Adipocyte (in vitro differentiated cells): ENCODE measurements at regions not wholly inside any gene's neighbourhood (a gene's known extent, or its start where the extent isn't known, plus 50 kb on each side); places are given as distances from the start of the nearest gene placed in this dataset.

Experiments
- DNase-seq: peaks from one replicate; pipeline ENCODE4 v3.0.0-alpha.2; 2015; ENCODE audit warnings: low read depth
- H3K27me3 ChIP-seq: replicated peaks from 2 replicates; pipeline ENCODE4 v1.7.0; 2013; ENCODE audit warnings: mild to moderate bottlenecking, low read length, moderate library complexity; ENCODE audit not compliant: control insufficient read depth, insufficient read depth
- H3K36me3 ChIP-seq: 2 replicates; pipeline ENCODE4 v1.7.0; 2013; ENCODE audit warnings: low read length, mild to moderate bottlenecking, moderate library complexity; ENCODE audit not compliant: control insufficient read depth, insufficient read depth, severe bottlenecking
- H3K4me1 ChIP-seq: 2 replicates; pipeline ENCODE4 v1.7.0; 2013; ENCODE audit warnings: mild to moderate bottlenecking, low read length, moderate library complexity; ENCODE audit not compliant: control insufficient read depth, insufficient read depth
- H3K4me3 ChIP-seq: 2 replicates; pipeline ENCODE4 v1.7.0; 2013; ENCODE audit warnings: mild to moderate bottlenecking, low read length, moderate library complexity
- H3K9ac ChIP-seq: 2 replicates; pipeline ENCODE4 v1.7.0; 2013; ENCODE audit warnings: mild to moderate bottlenecking, low read length, moderate library complexity
- H3K9me3 ChIP-seq: 2 replicates; pipeline ENCODE4 v1.7.0; 2013; ENCODE audit warnings: mild to moderate bottlenecking, low read length, moderate library complexity; ENCODE audit not compliant: control insufficient read depth

DNA sequence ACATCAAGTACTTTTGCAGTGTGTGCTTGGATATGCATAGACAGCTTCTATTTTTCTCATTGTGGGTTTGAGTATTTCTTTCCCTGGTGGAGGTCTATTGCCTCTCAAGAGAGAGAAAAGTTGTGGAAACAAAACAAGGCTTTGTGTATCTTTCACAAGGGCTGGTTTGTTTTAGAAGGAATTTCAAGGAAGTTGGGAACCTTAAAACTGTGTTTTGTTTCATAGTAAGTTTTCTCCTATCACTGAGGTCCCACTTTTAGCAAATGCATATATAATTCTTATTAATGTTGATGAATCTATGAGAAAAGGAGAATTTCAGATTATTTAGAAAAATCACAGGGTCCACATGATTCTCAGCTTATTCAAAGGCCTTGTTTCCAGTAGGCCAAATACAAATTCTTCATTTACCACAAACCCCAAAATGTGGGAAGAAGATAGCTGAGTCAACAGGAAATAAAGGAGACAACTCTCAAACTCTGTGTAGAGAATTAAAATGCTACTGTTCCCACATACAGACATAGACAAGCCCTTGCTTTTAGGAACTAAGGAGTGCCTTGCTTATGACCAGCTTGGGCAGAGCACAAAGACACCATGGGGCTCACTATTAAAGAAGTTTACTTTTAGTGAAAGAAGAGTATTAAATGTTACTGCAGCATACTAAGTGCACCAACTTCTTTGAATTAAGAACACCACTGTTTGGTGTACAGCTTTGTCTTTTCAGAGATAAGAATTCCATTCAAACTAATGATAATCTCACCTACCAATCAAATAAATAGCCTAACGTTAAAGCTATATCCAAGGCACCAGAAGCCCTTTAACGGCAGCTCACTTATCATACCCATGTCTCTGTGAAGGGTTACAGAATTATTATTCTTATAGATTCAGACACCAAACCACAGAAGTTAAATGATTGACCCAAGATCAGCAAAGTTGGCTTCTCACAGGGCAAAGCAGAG, 177.4 kb upstream of the LEF1 start:
- H3K9ac ChIP-seq = no peak overlapping the region
- DNase-seq = no peak
- H3K4me1 ChIP-seq = no peaks in the 10 kb centered on the region
- peaks cover 26% of the 10 kb centered on the region for H3K27me3 ChIP-seq
- no peak overlapping the region for H3K4me3 ChIP-seq
- no peaks in the 10 kb centered on the region for H3K9me3 ChIP-seq
- no peaks in the 10 kb centered on the region for H3K36me3 ChIP-seq

DNA sequence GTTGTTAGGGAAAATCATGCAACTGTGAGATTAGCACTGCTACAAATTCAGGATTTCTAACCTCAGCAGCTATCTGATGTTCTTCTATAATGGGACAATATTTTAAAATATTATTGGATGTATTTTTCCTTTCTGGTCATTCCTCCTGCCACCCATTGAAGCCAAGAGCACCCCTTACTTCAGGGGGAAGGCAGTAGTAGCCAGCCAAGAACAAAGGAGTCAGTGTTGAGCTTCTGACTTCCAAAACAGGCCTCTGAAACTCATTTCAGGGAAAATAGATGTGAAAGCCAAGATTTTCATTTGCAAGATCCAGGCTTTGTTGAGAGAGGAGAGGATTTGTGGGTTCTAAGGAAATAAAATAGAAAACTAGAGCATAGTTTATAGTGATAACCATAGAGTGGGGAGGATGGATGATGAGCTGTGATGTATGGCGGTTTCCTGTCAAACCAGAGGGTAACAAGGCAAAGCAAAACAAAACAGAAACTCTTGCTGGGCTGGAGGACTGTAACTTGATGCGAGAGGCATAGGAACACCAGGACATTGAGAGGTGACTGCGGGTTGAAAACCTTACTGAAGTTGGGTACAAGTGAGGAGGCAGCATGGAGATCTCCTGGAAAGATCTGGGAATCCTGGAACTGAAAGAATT, 173.7 kb upstream of the LEF1 start:
- no peaks in the 10 kb centered on the region for H3K9me3 ChIP-seq
- H3K4me1 ChIP-seq = peaks cover 2% of the 10 kb centered on the region
- H3K4me3 ChIP-seq = no peak overlapping the region
- H3K36me3 ChIP-seq = no peaks in the 10 kb centered on the region
- H3K27me3 ChIP-seq = peaks cover 27% of the 10 kb centered on the region
- no peak overlapping the region for H3K9ac ChIP-seq
- DNase-seq = no peak

DNA sequence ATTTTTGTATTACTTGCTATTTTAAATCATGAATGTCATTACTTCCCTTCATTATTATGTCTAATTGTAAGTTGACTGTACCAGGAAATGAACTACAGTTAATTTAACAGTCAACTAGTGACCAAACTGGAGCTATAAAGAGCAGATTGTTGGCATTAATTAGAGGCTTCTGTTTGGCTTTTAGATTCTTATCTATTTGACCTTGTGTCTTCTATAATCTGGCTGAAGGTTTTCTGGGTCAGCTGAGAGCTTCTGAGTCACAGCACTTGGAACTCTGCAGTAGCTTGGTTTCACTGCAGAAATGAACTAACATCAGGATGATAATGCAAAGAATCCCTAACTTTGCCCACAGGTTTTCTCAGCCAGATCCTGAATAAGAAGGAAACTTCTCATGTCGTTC, 169.2 kb upstream of the LEF1 start:
- no peak overlapping the region for H3K9ac ChIP-seq
- no peak overlapping the region for H3K4me3 ChIP-seq
- no peaks in the 10 kb centered on the region for H3K36me3 ChIP-seq
- H3K4me1 ChIP-seq = peaks cover 5% of the 10 kb centered on the region
- H3K9me3 ChIP-seq = no peaks in the 10 kb centered on the region
- peaks cover 28% of the 10 kb centered on the region for H3K27me3 ChIP-seq
- DNase-seq = peak; percentile 10

DNA sequence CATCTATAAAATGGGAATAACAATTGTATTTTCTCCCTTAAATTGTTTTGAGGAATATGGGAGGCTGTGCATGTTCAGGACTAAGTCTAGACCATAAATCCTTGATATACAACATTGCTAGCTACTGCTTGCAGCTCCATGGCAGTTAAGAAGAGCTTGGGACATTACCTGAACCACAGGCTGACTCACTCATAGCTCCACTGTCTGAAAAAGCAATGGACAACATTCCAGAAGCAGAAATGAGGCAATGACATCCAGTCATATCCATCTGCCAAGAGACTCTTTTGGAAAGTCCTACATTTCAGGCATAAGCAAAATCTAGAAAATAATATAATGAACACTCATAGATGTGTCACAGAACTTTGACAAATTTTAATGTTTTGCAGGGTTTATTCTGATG, 167.3 kb upstream of the LEF1 start:
- peaks cover 38% of the 10 kb centered on the region for H3K27me3 ChIP-seq
- peaks cover 5% of the 10 kb centered on the region for H3K4me1 ChIP-seq
- H3K9ac ChIP-seq = no peak overlapping the region
- H3K4me3 ChIP-seq = no peak overlapping the region
- no peaks in the 10 kb centered on the region for H3K36me3 ChIP-seq
- DNase-seq = no peak
- no peaks in the 10 kb centered on the region for H3K9me3 ChIP-seq

DNA sequence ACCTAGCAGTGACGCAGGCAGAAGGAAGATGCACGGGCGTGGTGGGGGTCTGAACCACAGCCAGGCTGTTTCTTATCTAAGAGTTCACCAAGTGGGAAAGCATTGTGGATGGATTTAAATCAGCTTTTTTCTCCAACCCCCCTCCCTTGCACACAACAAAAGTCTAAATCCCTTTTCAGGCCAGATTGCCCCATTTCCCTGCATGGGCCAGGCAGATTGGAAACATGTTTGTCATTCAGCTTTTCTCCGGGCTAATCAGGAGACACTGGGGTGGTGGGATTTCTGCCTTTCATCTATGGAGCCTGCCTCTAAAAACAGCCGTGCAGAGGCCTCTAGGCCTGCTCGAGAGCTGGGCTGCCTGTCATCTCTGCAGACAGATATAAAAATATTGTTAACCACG, 166.3 kb upstream of the LEF1 start:
- Histone ChIP-seq H3K9ac (no peak overlapping the region), H3K4me3 (no peak overlapping the region), H3K4me1 (peaks cover 5% of the 10 kb centered on the region), H3K27me3 (peaks cover 37% of the 10 kb centered on the region), H3K36me3 (no peaks in the 10 kb centered on the region), H3K9me3 (no peaks in the 10 kb centered on the region)
- no peak for DNase-seq

DNA sequence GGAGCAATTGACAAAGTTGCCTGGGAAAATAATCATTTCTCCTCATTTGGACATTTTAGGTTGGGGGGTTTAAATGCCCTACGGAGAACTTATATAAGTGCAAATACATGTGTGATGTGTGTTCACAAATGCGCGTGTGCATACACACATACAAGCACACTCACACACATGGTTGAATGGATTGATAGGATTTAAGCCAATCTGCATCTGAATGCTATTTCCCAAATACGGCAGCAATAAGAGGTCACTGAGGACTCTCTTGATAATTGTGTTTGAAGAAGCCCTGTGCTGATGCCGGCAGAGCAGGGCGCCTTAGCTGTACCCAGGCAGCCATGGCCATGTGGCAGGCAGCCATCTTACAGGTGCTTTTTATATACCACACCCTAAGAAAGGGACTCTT, 165.3 kb upstream of the LEF1 start:
- DNase-seq = no peak

DNA sequence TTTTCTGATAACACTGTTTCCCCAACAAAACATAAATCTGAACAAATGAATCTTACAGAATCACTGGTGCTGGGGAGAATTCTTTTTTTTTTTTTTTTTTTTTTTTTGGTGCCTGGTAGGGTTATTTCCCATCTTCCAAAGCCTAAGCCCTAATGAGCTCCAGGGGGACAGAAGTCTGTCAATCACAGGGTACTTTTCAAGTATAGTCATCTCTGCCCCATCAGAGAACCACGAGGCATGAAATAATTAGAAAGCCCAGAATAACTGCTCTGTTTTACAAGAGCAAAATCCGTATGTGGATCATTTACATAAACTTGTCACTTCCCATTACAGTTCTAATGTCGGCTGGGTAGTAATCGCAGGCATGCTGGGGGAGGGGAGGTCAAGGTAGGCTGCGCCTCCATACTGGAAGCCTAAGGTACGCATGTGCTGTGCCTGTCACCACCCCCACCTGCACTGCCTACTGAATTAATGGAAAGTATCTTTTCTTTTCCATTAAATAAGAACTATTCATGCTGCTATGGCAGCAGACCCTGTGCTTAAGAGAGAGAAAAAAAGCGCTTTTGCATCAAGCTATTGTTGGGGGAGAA, 164.7 kb upstream of the LEF1 start:
- Histone ChIP-seq H3K9ac (no peak overlapping the region), H3K27me3 (peaks cover 32% of the 10 kb centered on the region), H3K36me3 (no peaks in the 10 kb centered on the region), H3K4me1 (peaks cover 5% of the 10 kb centered on the region), H3K4me3 (no peak overlapping the region), H3K9me3 (no peaks in the 10 kb centered on the region)
- DNase-seq = no peak

More for the DNA sequence above, 165.3 kb upstream of the LEF1 start:
- Histone ChIP-seq H3K9ac (no peak overlapping the region), H3K9me3 (no peaks in the 10 kb centered on the region), H3K4me3 (no peak overlapping the region), H3K4me1 (peaks cover 5% of the 10 kb centered on the region), H3K36me3 (no peaks in the 10 kb centered on the region), H3K27me3 (peaks cover 29% of the 10 kb centered on the region)

DNA sequence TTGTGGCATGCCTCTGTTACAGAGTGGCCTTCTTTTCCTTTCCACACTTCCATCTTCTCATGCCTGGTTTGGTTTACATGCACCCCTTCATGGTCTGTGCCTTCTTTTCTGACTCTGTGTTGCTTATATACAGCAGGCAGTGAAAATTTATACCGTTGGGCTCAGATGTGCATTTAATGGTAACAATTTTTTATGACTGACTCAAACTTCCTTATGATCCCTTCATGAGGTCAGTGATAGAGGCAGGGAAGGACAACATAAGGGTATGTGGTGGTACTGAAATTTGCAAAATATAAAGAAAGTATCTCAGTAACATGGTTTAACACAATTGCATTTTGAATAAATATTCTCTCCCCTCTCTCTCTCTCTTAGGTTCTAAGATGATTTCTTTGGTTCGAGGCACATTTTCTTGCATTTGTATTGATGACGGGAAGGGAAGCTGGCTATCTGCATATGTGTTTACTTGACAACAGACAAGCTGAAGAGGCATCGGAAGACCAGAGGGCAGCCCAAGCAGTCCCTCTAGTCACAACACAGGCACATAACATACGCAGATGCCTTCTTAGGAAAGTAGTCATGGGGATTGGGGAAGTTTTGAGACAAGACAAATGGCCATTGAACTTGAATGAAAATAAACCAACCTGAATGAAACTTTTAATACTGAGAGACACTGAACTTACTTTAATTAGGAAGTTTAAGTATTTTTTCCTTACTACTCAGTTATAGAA, 163.3 kb upstream of the LEF1 start:
- H3K27me3 ChIP-seq = peaks cover 46% of the 10 kb centered on the region
- no peaks in the 10 kb centered on the region for H3K9me3 ChIP-seq
- H3K4me1 ChIP-seq = peaks cover 3% of the 10 kb centered on the region
- H3K9ac ChIP-seq = no peak overlapping the region
- DNase-seq = no peak
- no peaks in the 10 kb centered on the region for H3K36me3 ChIP-seq
- no peak overlapping the region for H3K4me3 ChIP-seq

DNA sequence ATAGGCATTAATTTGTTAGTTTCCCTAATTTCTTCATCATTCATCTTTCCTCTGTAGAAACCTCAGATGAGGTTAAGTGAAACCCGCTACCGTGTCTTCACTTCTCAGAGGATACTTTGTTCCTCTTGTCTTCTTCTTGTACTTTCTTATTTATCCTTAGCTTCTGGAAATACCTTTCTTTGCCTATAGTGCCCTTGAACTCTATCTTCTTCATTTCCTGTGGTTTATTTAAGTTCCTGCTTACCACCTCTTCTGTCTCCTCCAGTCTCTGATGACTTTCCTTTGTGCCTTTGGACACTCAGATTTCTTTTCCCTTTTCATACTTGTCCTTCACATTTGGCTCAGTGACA, 159.6 kb upstream of the LEF1 start:
- H3K27me3 ChIP-seq = peaks cover 51% of the 10 kb centered on the region
- H3K9me3 ChIP-seq = no peaks in the 10 kb centered on the region
- H3K4me3 ChIP-seq = no peak overlapping the region
- H3K9ac ChIP-seq = no peak overlapping the region
- H3K36me3 ChIP-seq = no peaks in the 10 kb centered on the region
- no peak for DNase-seq
- H3K4me1 ChIP-seq = no peaks in the 10 kb centered on the region

DNA sequence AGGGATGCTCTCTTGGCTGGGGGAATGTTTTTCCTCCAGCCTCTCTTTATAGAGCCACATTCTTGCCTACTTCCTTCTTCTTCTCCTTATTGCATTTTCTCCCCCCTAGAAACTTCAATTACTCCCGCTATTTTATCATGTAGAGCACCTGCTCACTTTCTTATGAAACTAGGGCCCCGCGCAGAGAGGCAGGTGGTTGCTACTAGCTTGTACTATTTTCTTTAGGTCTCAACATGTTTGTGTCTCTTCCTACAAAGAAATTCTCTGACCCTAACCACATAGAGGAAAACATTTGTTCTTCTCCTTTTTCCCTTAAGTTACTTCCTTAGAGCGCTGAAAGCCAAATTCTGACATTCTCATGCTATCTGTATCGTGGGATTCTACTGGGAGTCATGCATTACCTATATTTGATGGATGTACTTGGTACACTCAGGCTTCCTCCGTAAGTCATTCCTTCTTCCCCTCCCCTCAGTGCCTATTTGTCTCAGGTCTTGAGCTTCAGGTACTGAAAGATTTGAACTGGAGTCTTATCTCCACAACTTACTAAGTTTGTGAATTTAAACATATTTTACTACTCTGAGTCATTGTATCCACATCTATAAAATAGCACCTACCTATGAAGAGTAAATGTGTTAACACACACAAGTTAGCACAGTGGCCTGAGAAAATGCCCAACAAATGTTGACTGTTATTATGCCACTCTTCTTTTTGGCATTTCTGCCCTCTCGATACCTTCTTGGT, 159.1 kb upstream of the LEF1 start:
- Histone ChIP-seq H3K4me3 (no peak overlapping the region), H3K36me3 (no peaks in the 10 kb centered on the region), H3K4me1 (no peaks in the 10 kb centered on the region), H3K27me3 (peaks cover 47% of the 10 kb centered on the region), H3K9ac (no peak overlapping the region), H3K9me3 (no peaks in the 10 kb centered on the region)
- no peak for DNase-seq
